ENCODE measurements at regions not wholly inside any gene's neighbourhood (a gene's known extent, or its start where the extent isn't known, plus 50 kb on each side); places are given as distances from the start of the nearest gene placed in this dataset.

DNA sequence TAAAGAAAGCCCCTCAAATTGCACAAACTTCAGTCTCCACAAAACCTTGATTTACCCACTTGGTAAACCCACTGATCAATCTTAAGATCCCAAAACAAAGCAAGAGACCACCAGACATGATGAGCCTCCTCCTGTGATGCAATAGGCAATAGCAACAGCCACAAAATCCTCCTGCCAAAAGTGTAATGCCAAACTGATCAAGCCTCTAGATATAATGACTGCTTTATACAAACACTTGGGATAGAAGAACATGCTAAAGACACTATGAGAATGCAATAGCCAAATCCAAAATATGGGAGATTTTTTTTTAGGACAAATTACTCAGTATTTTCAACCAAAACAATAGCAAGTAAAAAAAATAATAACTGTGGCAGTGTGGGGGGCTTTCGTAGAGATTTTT lies 64.9 kb upstream of the PTGFRN start:
- no peak overlapping the region for H3K9ac ChIP-seq (ENCODE audit: low read length)
- H3K36me3 ChIP-seq (ENCODE audit: control insufficient read depth in 1 of 2, insufficient read depth in 2 of 2, low read length in 2 of 2) = no peaks in the 10 kb centered on the region
- intact Hi-C loops (cut with micrococcal nuclease) = no loop called here
- H3K27me3 ChIP-seq (ENCODE audit: insufficient read depth, low read length) = no peaks in the 10 kb centered on the region
- H3K79me2 ChIP-seq (ENCODE audit: insufficient read depth, low read length) = no peaks in the 10 kb centered on the region
- POLR2A ChIA-PET = no interaction called here
- H3K9me2 ChIP-seq (ENCODE audit: insufficient read depth) = no peaks in the 10 kb centered on the region
- TF ChIP-seq, protein P1, sequence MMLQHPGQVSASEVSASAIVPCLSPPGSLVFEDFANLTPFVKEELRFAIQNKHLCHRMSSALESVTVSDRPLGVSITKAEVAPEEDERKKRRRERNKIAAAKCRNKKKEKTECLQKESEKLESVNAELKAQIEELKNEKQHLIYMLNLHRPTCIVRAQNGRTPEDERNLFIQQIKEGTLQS (IDR thresholded peaks at IDR 0.05) = no peak
- TF ChIP-seq EZH2phosphoT487 (IDR thresholded peaks at IDR 0.05; ENCODE audit: borderline replicate concordance) (no peak), RAD21 (IDR thresholded peaks at IDR 0.05; ENCODE audit: low read depth) (no peak), CEBPB (IDR thresholded peaks at IDR 0.05; ENCODE audit: low read depth) (no peak), ZNF274 (IDR thresholded peaks at IDR 0.05; ENCODE audit: low read depth, low read length) (no peak), ZFX (IDR thresholded peaks at IDR 0.05) (no peak), JUND (IDR thresholded peaks at IDR 0.05) (no peak), CBX3 (IDR thresholded peaks at IDR 0.05; ENCODE audit: low read depth) (no peak), ELF1 (IDR thresholded peaks at IDR 0.05; ENCODE audit: borderline replicate concordance, low read depth) (no peak), FOSL1 (IDR thresholded peaks at IDR 0.05; ENCODE audit: low read depth) (no peak), EGR1 (IDR thresholded peaks at IDR 0.05; ENCODE audit: low read depth) (no peak), SIN3A (IDR thresholded peaks at IDR 0.05; ENCODE audit: low read depth) (no peak), SRF (IDR thresholded peaks at IDR 0.05; ENCODE audit: low read depth) (no peak), SP1 (IDR thresholded peaks at IDR 0.05; ENCODE audit: low read depth) (no peak), POLR2A (IDR thresholded peaks at IDR 0.05; ENCODE audit: borderline replicate concordance, extremely low read depth, insufficient read depth, insufficient read length) (no peak), YY1 (IDR thresholded peaks at IDR 0.05; ENCODE audit: extremely low read depth, insufficient replicate concordance, low read depth, low read length) (no peak)
- TF ChIP-seq, protein P2, sequence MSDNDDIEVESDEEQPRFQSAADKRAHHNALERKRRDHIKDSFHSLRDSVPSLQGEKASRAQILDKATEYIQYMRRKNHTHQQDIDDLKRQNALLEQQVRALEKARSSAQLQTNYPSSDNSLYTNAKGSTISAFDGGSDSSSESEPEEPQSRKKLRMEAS (IDR thresholded peaks at IDR 0.05) = no peak
- TF ChIP-seq, protein P3, sequence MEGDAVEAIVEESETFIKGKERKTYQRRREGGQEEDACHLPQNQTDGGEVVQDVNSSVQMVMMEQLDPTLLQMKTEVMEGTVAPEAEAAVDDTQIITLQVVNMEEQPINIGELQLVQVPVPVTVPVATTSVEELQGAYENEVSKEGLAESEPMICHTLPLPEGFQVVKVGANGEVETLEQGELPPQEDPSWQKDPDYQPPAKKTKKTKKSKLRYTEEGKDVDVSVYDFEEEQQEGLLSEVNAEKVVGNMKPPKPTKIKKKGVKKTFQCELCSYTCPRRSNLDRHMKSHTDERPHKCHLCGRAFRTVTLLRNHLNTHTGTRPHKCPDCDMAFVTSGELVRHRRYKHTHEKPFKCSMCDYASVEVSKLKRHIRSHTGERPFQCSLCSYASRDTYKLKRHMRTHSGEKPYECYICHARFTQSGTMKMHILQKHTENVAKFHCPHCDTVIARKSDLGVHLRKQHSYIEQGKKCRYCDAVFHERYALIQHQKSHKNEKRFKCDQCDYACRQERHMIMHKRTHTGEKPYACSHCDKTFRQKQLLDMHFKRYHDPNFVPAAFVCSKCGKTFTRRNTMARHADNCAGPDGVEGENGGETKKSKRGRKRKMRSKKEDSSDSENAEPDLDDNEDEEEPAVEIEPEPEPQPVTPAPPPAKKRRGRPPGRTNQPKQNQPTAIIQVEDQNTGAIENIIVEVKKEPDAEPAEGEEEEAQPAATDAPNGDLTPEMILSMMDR (IDR thresholded peaks at IDR 0.05 in 2 of 3, conservative IDR thresholded peaks at IDR 0.05 in 1 of 3; ENCODE audit: borderline replicate concordance in 1 of 3, insufficient read depth in 1 of 3, low read depth in 2 of 3, low read length in 2 of 3) = no peak
- TF ChIP-seq, protein P4, sequence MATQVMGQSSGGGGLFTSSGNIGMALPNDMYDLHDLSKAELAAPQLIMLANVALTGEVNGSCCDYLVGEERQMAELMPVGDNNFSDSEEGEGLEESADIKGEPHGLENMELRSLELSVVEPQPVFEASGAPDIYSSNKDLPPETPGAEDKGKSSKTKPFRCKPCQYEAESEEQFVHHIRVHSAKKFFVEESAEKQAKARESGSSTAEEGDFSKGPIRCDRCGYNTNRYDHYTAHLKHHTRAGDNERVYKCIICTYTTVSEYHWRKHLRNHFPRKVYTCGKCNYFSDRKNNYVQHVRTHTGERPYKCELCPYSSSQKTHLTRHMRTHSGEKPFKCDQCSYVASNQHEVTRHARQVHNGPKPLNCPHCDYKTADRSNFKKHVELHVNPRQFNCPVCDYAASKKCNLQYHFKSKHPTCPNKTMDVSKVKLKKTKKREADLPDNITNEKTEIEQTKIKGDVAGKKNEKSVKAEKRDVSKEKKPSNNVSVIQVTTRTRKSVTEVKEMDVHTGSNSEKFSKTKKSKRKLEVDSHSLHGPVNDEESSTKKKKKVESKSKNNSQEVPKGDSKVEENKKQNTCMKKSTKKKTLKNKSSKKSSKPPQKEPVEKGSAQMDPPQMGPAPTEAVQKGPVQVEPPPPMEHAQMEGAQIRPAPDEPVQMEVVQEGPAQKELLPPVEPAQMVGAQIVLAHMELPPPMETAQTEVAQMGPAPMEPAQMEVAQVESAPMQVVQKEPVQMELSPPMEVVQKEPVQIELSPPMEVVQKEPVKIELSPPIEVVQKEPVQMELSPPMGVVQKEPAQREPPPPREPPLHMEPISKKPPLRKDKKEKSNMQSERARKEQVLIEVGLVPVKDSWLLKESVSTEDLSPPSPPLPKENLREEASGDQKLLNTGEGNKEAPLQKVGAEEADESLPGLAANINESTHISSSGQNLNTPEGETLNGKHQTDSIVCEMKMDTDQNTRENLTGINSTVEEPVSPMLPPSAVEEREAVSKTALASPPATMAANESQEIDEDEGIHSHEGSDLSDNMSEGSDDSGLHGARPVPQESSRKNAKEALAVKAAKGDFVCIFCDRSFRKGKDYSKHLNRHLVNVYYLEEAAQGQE (IDR thresholded peaks at IDR 0.05; ENCODE audit: low read depth) = no peak
- TF ChIP-seq, protein P5, sequence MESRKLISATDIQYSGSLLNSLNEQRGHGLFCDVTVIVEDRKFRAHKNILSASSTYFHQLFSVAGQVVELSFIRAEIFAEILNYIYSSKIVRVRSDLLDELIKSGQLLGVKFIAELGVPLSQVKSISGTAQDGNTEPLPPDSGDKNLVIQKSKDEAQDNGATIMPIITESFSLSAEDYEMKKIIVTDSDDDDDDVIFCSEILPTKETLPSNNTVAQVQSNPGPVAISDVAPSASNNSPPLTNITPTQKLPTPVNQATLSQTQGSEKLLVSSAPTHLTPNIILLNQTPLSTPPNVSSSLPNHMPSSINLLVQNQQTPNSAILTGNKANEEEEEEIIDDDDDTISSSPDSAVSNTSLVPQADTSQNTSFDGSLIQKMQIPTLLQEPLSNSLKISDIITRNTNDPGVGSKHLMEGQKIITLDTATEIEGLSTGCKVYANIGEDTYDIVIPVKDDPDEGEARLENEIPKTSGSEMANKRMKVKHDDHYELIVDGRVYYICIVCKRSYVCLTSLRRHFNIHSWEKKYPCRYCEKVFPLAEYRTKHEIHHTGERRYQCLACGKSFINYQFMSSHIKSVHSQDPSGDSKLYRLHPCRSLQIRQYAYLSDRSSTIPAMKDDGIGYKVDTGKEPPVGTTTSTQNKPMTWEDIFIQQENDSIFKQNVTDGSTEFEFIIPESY (IDR thresholded peaks at IDR 0.05; ENCODE audit: extremely low read depth, insufficient replicate concordance, low read length) = no peak
- H3K4me3 ChIP-seq (replicated peaks in 1 of 2; ENCODE audit: low read depth in 1 of 2, low read length in 2 of 2) = no peak overlapping the region
- CTCF ChIA-PET = no interaction called here
- H3K9me3 ChIP-seq (ENCODE audit: control insufficient read depth in 1 of 2, insufficient read depth in 1 of 2, low read depth in 1 of 2, low read length in 2 of 2) = 0 out of 4 replicates have a peak, but pooled peaks cover 0 to 4% of the 10 kb centered on the region in 2 experiments
- ATAC-seq (no peak), DNase-seq (ENCODE audit: low read depth, low spot score) (no peak)
- no peaks in the 10 kb centered on the region for H3K4me1 ChIP-seq (ENCODE audit: control insufficient read depth in 1 of 2, insufficient read depth in 2 of 2, low read length in 2 of 2)
- no peaks in the 10 kb centered on the region for H4K20me1 ChIP-seq (ENCODE audit: insufficient read depth)
- H3K27ac ChIP-seq (ENCODE audit: low read depth, low read length) = no peak overlapping the region
- no TSS peak for BruUV-seq (replicated peaks)
- no peak overlapping the region for H3K4me2 ChIP-seq (ENCODE audit: low read length)
- H2AFZ ChIP-seq (ENCODE audit: low read depth, low read length, poor library complexity, severe bottlenecking) = no peak overlapping the region
- RAD21 ChIA-PET (ENCODE audit: low non-redundant PET in 1 of 2, low total read pairs in 2 of 2, uncharacterized antibody in 2 of 2, unreplicated experiment in 2 of 2) = no interaction called here
